Neural crest cell (in vitro differentiated cells): ENCODE measurements at regions not wholly inside any gene's neighbourhood (a gene's known extent, or its start where the extent isn't known, plus 50 kb on each side); places are given as distances from the start of the nearest gene placed in this dataset.
"Not testable (repeated sequence)": the region's sequence is repeated elsewhere in the genome, so short reads cannot be mapped to it uniquely, and the experiment has no call there.

Experiments
- DNase-seq: peaks from one replicate; pipeline ENCODE4 v3.0.0; 2021; ENCODE audit warnings: low read depth, mixed read lengths, low spot score
- H3K27ac Mint-ChIP-seq: one replicate; pipeline ENCODE4 v1.8.0; 2021; ENCODE audit warnings: mild to moderate bottlenecking, mixed read lengths; ENCODE audit not compliant: unreplicated experiment
- H3K27me3 Mint-ChIP-seq: 2 replicates; pipeline ENCODE4 v1.8.0; 2021; ENCODE audit warnings: low read depth, mild to moderate bottlenecking, mixed read lengths
- H3K36me3 Mint-ChIP-seq: 2 replicates; pipeline ENCODE4 v1.8.0; 2021; ENCODE audit warnings: low read depth, mild to moderate bottlenecking, mixed read lengths
- H3K4me1 Mint-ChIP-seq: 2 replicates; pipeline ENCODE4 v1.8.0; 2021; ENCODE audit warnings: mixed read lengths
- H3K4me3 Mint-ChIP-seq: one replicate; pipeline ENCODE4 v1.8.0; 2021; ENCODE audit warnings: mild to moderate bottlenecking, mixed read lengths
- H3K9me3 Mint-ChIP-seq: 2 replicates; pipeline ENCODE4 v1.8.0; 2021; ENCODE audit warnings: mixed read lengths
- CTCF ChIP-seq: fragments of 200-600 bp; sonication (generic); conservative IDR thresholded peaks from 2 replicates; pipeline ENCODE4 v1.5.0; 2021; ENCODE audit warnings: antibody characterized with exemption, mild to moderate bottlenecking

GRCh38 chr2:155583674-155584195 lies 748.8 kb downstream of the NR4A2 start:
- no peaks in the 10 kb centered on the region for H3K4me1 Mint-ChIP-seq
- TF ChIP-seq CTCF = no peak
- DNase-seq = no peak
- H3K27me3 Mint-ChIP-seq = no peaks in the 10 kb centered on the region
- H3K27ac Mint-ChIP-seq = no peak overlapping the region
- peaks cover 12% of the 10 kb centered on the region for H3K9me3 Mint-ChIP-seq
- no peak overlapping the region for H3K4me3 Mint-ChIP-seq
- peaks cover 8% of the 10 kb centered on the region for H3K36me3 Mint-ChIP-seq

- no peak overlapping the region for H3K27ac Mint-ChIP-seq
- H3K9me3 Mint-ChIP-seq = peaks cover 13% of the 10 kb centered on the region
- H3K4me1 Mint-ChIP-seq = no peaks in the 10 kb centered on the region
- peaks cover 3% of the 10 kb centered on the region for H3K36me3 Mint-ChIP-seq
- no peak overlapping the region for H3K4me3 Mint-ChIP-seq
- no peak for TF ChIP-seq CTCF
- DNase-seq = no peak
- no peaks in the 10 kb centered on the region for H3K27me3 Mint-ChIP-seq
These were observed 757.6 kb downstream of the NR4A2 start for GRCh38 chr2:155574941-155575340.

DNA sequence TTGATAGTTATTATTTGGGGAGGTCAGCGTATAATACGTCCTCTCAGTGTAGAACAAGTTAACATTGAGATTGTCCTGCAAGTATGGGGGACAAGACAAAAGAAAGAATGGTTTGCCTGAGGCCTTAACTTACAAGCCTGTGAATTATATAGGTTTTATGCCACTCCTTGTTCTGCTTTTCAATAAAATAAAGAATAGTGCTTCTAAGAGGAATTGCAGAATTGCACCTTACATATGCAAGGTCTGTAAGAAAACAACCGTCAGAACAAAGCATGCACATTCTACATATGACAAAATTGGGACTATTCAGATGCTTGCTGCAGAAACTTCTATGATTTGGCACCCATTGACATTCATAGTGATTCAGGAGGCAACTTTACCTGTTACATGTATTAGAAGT lies 785.0 kb downstream of the NR4A2 start:
- H3K4me3 Mint-ChIP-seq = no peak overlapping the region
- H3K4me1 Mint-ChIP-seq = peaks cover 3% of the 10 kb centered on the region
- H3K9me3 Mint-ChIP-seq = peaks cover 5% of the 10 kb centered on the region
- H3K27me3 Mint-ChIP-seq = no peaks in the 10 kb centered on the region
- DNase-seq = no peak
- TF ChIP-seq CTCF = no peak
- H3K27ac Mint-ChIP-seq = no peak overlapping the region
- H3K36me3 Mint-ChIP-seq = no peaks in the 10 kb centered on the region

DNA sequence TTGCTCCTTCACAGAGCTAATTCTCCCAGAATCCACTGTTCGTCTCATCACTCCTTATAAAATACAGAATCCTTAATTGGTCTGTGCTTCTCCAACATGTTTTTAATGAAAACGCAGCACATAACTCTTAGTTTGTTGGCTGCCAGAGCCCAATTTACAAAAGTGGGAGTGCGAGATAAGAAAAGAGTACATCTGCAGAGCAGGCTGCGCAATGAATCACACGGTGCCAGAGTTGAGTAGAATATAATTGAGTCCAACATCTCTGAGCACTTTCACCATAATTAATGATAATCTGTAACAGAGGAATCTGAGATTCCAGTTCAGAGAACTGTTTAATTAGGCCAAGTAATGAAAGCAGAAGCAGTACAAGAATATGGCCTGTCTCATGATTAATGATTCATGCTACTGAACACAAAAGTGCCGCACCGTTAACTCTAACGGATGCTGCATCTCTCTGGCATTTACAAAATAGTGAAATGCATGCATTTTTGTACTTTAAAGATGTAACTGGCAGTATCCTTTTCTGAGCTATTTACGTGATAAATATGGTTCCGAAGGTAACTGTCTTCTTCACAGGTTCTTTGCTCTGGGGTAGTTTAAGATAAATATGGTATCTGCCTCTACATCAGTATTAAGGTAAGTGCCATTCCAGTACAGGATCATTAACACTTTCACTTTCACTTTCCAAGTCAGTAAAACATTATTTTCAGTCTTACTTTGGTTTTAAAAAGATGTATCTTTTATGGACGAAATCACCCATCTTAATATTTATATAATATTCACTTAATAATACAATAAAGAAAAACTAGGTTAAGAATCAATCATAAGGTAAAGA lies 785.6 kb downstream of the NR4A2 start:
- TF ChIP-seq CTCF = no peak
- Mint-ChIP-seq H3K27ac (no peak overlapping the region), H3K4me3 (no peak overlapping the region), H3K27me3 (no peaks in the 10 kb centered on the region), H3K9me3 (peaks cover 5% of the 10 kb centered on the region), H3K4me1 (peaks cover 3% of the 10 kb centered on the region), H3K36me3 (no peaks in the 10 kb centered on the region)
- no peak for DNase-seq

DNA sequence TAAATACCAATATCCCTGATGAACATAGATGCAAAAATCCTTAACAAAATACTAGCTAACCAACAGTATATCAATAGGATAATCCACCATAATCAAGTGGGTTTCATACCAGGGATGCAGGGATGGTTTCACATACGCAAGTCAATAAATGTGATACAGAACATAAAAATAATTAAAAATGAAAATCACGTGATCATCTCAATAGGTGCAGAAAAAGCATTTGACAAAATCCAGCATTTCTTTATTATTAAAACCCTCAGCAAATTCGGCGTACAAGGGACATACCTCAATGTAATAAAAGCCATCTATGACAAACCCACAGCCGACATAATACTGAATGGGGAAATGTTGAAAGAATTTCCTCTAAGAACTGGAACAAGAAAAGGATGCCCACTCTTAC lies 793.5 kb downstream of the NR4A2 start:
- not testable (repeated sequence) for H3K36me3 Mint-ChIP-seq, H3K9me3 Mint-ChIP-seq

DNA sequence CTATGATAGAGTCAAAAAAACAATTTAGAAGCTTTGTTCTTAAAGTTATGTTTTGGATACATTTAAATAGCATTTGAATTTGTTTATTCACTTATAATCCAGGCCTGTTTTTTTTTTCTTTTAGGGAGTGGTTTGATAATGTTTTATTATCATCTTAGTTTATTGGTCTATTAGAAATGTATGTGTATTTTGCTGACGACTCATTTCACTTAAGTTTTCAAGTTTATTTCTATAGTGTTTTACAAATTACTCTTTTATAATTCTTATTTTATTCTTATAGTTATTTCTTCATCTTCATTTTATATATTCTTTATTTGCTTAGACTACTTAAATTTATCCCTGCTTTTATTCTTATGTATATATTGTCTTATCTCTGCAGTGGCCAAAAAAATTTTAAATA lies 804.5 kb downstream of the NR4A2 start:
- Mint-ChIP-seq H3K4me1 (no peaks in the 10 kb centered on the region), H3K27me3 (no peaks in the 10 kb centered on the region), H3K27ac (no peak overlapping the region), H3K36me3 (no peaks in the 10 kb centered on the region), H3K9me3 (peaks cover 2% of the 10 kb centered on the region), H3K4me3 (no peak overlapping the region)
- no peak for DNase-seq
- no peak for TF ChIP-seq CTCF

More for the DNA sequence above, 793.5 kb downstream of the NR4A2 start:
- DNase-seq, H3K4me3 Mint-ChIP-seq, H3K27me3 Mint-ChIP-seq, H3K27ac Mint-ChIP-seq, H3K4me1 Mint-ChIP-seq: not testable (repeated sequence)
